Right cardiac atrium (tissue), 5 donors: ENCODE measurements at regions not wholly inside any gene's neighbourhood (a gene's known extent, or its start where the extent isn't known, plus 50 kb on each side); places are given as distances from the start of the nearest gene placed in this dataset.

Experiments used
- ATAC-seq, 2 donors: fragments of 200-7000 bp; cut with Tn5 transposase; one replicate each; pipeline versions ENCODE4 v1.8.0 to v1.9.1; 2020; ENCODE audit warnings: moderate library complexity in 2 of 2, mild to moderate bottlenecking in 1 of 2
- DNase-seq, 3 donors: peaks; one replicate each; pipeline ENCODE4 v3.0.0-alpha.2; 2020
- H3K27ac ChIP-seq: one replicate; pipeline ENCODE4 v1.5.1; 2013; ENCODE audit warnings: mild to moderate bottlenecking, low read length, control low read depth, moderate library complexity
- H3K27me3 ChIP-seq: one replicate; pipeline ENCODE4 v1.6.1; 2013; ENCODE audit not compliant: control insufficient read depth, insufficient read depth
- H3K4me1 ChIP-seq: one replicate; pipeline ENCODE4 v1.6.1; 2013; ENCODE audit warnings: low read length; ENCODE audit not compliant: control insufficient read depth, insufficient read depth
- H3K4me3 ChIP-seq: one replicate; pipeline ENCODE4 v1.5.1; 2013; ENCODE audit warnings: low read length, control low read depth
- H3K9me3 ChIP-seq: one replicate; pipeline ENCODE4 v1.6.1; 2013; ENCODE audit warnings: low read length; ENCODE audit not compliant: control insufficient read depth
- WGBS: extraction: QIAGEN DNeasy Blood & Tissue Kit; methylation state at CpG from one replicate; pipeline ENCODE4 v1.1.7; 2013; 5-methylcytosine and 5-hydroxymethylcytosine counted together
- intact Hi-C, 4 donors: fragments of 100-400 bp; cut with DNase I; formaldehyde crosslinking; loops; one replicate each; pipeline versions ENCODE4 v1.11.0 to v1.14.0; 2022 to 2023
- donor health status: healthy with polysubstance abuse.
- donor health status: DM: no; HTN: yes; CAD: no.
- donor health status: DM: no; HTN: no; CAD: no.
- donor health status: DM: no; HTN: yes; CAD: no; lungs with severe emphysema.
- donor health status: DM: yes; HTN: yes; CAD: no.

- Histone ChIP-seq H3K27me3 (no peaks in the 10 kb centered on the region), H3K27ac (no peak overlapping the region), H3K4me1 (no peaks in the 10 kb centered on the region), H3K4me3 (no peak overlapping the region), H3K9me3 (no peaks in the 10 kb centered on the region)
- ATAC-seq (no peak), DNase-seq (peak in 1 of 3 donors; percentile 29)
- 54% methylated on average over 1 of the region's 1 CpG for WGBS
- intact Hi-C loops = no loop called here
These were observed 90.6 kb downstream of the PAX1 start for GRCh38 chr20:21796059-21796458.

GRCh38 chr20:21788082-21788481 lies 82.6 kb downstream of the PAX1 start:
- no peak for DNase-seq
- Histone ChIP-seq H3K4me3 (no peak overlapping the region), H3K4me1 (no peaks in the 10 kb centered on the region), H3K27ac (no peak overlapping the region), H3K9me3 (no peaks in the 10 kb centered on the region), H3K27me3 (no peaks in the 10 kb centered on the region)
- WGBS = 58% methylated on average over 6 of the region's 6 CpGs
- ATAC-seq = no peak
- intact Hi-C loops = no loop called here

- Histone ChIP-seq H3K4me3 (no peak overlapping the region), H3K27ac (no peak overlapping the region), H3K9me3 (no peaks in the 10 kb centered on the region), H3K27me3 (no peaks in the 10 kb centered on the region), H3K4me1 (no peaks in the 10 kb centered on the region)
- intact Hi-C loops = no loop called here
- ATAC-seq = no peak
- DNase-seq = no peak
- WGBS = 74% methylated on average over 24 of the region's 24 CpGs
These were observed 76.1 kb downstream of the PAX1 start for GRCh38 chr20:21781446-21782075.

- Histone ChIP-seq H3K4me3 (no peak overlapping the region), H3K4me1 (no peaks in the 10 kb centered on the region), H3K9me3 (no peaks in the 10 kb centered on the region), H3K27ac (no peak overlapping the region), H3K27me3 (no peaks in the 10 kb centered on the region)
- WGBS = 63% methylated on average over 4 of the region's 4 CpGs
- DNase-seq (no peak), ATAC-seq (no peak)
- intact Hi-C loops = no loop called here
These were observed 75.1 kb downstream of the PAX1 start for GRCh38 chr20:21780528-21780927.
